ENCODE measurements at regions not wholly inside any gene's neighbourhood (a gene's known extent, or its start where the extent isn't known, plus 50 kb on each side); places are given as distances from the start of the nearest gene placed in this dataset.

DNA sequence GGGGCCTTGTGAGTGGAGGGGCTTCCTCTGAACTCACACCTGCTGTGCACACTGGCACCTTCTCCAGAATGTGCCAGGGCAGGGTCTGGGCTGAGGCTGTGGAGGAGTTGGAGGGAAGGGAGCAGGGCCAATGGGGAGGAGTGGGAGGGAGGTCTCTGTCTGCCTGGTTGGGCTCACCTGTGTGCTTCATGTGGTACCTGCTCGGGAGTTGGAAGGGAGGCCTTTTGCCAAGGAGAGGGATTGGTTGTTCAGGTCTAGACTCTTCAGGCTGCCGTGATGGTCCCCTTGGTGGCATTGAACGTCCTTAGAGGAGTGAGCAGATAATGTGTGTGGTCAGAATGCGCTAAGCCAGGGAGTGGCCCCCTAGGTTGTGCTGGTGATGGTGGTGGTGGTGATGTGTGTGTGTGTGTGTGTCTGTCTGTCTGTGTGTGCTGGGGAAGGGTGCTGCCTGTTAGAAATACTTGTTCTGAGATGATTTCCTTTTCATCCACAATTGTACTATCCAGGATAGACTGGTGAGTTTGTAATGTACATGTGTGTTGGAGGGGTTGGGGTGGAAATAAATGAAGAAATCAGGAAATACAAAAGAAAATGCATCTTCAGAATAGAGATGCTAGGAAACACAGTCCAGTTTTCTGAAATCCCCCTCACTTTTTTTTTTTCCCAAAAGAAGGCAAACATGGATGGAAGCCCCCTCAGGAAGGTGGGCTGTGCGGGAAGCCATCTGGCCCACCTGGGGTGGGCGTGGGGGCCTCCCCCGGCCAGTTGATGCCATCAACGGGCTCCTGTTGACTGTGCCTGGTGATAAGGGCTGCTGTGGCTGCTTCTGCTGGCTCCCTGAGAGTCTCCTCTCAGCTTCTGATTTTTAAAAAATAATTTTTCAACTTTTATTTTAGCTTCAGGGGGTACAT is 140.5 kb upstream of the ZNF536 start:
- CTCF ChIA-PET, result no interaction called here
- Mint-ChIP-seq H3K4me3 (ENCODE audit: unreplicated experiment) (no peak overlapping the region), H3K36me3 (ENCODE audit: insufficient read depth, unreplicated experiment) (no peaks in the 10 kb centered on the region), H3K9me3 (ENCODE audit: unreplicated experiment) (no peaks in the 10 kb centered on the region), H3K27ac (ENCODE audit: unreplicated experiment) (no peak overlapping the region), H3K4me1 (ENCODE audit: low read depth, unreplicated experiment) (peaks cover 6% of the 10 kb centered on the region), H3K27me3 (ENCODE audit: insufficient read depth, unreplicated experiment) (peaks cover 16% of the 10 kb centered on the region)
- Histone ChIP-seq H3K4me1 (peaks cover 5% of the 10 kb centered on the region; the same call in 1 of the 2 replicates), H3K36me3 (ENCODE audit: control insufficient read depth, insufficient read depth, low read length) (no peaks in the 10 kb centered on the region), H3K4me3 (ENCODE audit: low read depth, low read length) (no peak overlapping the region), H3K9me3 (no peaks in the 10 kb centered on the region), H3K27me3 (replicated peaks; ENCODE audit: control insufficient read depth, insufficient read depth, low read length) (no peaks in the 10 kb centered on the region; the same call in 1 of the 2 replicates)
- intact Hi-C loops (cut with micrococcal nuclease; ENCODE audit: unreplicated experiment), result no loop called here
- no TSS peak for BruUV-seq (replicated peaks)
- POLR2A ChIA-PET, result no interaction called here
- DNase-seq, result no peak
- TF ChIP-seq, protein P1, sequence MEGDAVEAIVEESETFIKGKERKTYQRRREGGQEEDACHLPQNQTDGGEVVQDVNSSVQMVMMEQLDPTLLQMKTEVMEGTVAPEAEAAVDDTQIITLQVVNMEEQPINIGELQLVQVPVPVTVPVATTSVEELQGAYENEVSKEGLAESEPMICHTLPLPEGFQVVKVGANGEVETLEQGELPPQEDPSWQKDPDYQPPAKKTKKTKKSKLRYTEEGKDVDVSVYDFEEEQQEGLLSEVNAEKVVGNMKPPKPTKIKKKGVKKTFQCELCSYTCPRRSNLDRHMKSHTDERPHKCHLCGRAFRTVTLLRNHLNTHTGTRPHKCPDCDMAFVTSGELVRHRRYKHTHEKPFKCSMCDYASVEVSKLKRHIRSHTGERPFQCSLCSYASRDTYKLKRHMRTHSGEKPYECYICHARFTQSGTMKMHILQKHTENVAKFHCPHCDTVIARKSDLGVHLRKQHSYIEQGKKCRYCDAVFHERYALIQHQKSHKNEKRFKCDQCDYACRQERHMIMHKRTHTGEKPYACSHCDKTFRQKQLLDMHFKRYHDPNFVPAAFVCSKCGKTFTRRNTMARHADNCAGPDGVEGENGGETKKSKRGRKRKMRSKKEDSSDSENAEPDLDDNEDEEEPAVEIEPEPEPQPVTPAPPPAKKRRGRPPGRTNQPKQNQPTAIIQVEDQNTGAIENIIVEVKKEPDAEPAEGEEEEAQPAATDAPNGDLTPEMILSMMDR (IDR thresholded peaks at IDR 0.05; ENCODE audit: insufficient read depth in 1 of 2, low read depth in 1 of 2, low read length in 1 of 2, severe bottlenecking in 1 of 2, unreplicated experiment in 1 of 2), result no peak

DNA sequence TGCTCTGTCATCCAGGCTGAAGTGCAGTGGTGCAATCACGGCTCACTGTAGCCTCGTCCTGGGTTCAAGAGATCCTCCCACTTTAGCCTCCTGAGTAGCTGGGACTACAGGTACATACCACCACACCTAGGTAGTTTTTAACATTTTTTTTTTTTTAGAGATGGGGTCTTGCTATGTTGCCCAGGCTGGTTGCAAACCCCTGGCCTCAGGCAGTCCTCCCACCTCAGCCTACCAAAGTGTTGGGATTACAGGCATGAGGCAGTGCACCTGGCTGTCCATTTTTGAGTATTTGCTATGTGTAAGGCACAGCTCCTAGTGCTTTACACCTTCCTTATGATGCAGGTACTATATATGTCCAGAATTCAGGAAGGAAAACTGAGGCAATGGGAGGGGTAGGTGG is 138.8 kb upstream of the ZNF536 start:
- Mint-ChIP-seq H3K9me3 (ENCODE audit: unreplicated experiment) (no peaks in the 10 kb centered on the region), H3K27me3 (ENCODE audit: insufficient read depth, unreplicated experiment) (peaks cover 14% of the 10 kb centered on the region), H3K4me1 (ENCODE audit: low read depth, unreplicated experiment) (no peaks in the 10 kb centered on the region), H3K36me3 (ENCODE audit: insufficient read depth, unreplicated experiment) (no peaks in the 10 kb centered on the region), H3K27ac (ENCODE audit: unreplicated experiment) (no peak overlapping the region), H3K4me3 (ENCODE audit: unreplicated experiment) (no peak overlapping the region)
- Histone ChIP-seq H3K4me1 (no peaks in the 10 kb centered on the region), H3K9me3 (no peaks in the 10 kb centered on the region), H3K36me3 (ENCODE audit: control insufficient read depth, insufficient read depth, low read length) (no peaks in the 10 kb centered on the region), H3K4me3 (ENCODE audit: low read depth, low read length) (no peak overlapping the region), H3K27me3 (replicated peaks; ENCODE audit: control insufficient read depth, insufficient read depth, low read length) (no peaks in the 10 kb centered on the region; the same call in 1 of the 2 replicates)
- DNase-seq, result no peak
- TF ChIP-seq, protein P1 (IDR thresholded peaks at IDR 0.05; ENCODE audit: insufficient read depth in 1 of 2, low read depth in 1 of 2, low read length in 1 of 2, severe bottlenecking in 1 of 2, unreplicated experiment in 1 of 2), result no peak
- CTCF ChIA-PET, result no interaction called here
- POLR2A ChIA-PET, result no interaction called here
- intact Hi-C loops (cut with micrococcal nuclease; ENCODE audit: unreplicated experiment), result no loop called here
- BruUV-seq (replicated peaks), result no TSS peak

DNA sequence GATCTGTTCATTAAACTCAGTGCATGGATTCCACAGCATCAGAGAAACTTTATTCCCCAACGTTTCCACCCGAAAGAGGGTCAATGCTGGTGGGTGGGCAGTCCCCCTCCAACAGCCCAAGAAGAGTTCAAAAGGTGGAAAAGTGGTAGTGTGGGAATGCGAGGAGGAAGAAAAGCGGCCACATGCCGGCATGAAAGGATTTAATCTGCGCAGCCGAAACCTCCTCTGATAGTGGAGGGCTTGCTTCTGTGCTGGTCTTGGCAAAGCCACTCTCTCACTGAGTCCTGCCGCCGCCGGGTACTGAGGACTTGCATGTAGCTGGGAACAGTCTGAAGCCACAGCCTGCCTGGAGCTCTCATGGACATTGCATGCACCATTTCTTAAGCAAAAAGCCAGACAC is 136.2 kb upstream of the ZNF536 start:
- no TSS peak for BruUV-seq (replicated peaks)
- H3K9me3 ChIP-seq, result no peaks in the 10 kb centered on the region
- intact Hi-C loops (cut with micrococcal nuclease; ENCODE audit: unreplicated experiment), result no loop called here
- ChIA-PET CTCF (no interaction called here), POLR2A (interaction anchor here (0.6 kb wide), 1 partner anchor 159 kb away, joined by 10 read pairs; no protein-coding TSS in a partner anchor)
- H3K27me3 ChIP-seq (replicated peaks; ENCODE audit: control insufficient read depth, insufficient read depth, low read length), result no peaks in the 10 kb centered on the region; the same call in 1 of the 2 replicates
- Mint-ChIP-seq H3K27me3 (ENCODE audit: insufficient read depth, unreplicated experiment) (peaks cover 17% of the 10 kb centered on the region), H3K36me3 (ENCODE audit: insufficient read depth, unreplicated experiment) (no peaks in the 10 kb centered on the region), H3K4me1 (ENCODE audit: low read depth, unreplicated experiment) (no peaks in the 10 kb centered on the region), H3K9me3 (ENCODE audit: unreplicated experiment) (no peaks in the 10 kb centered on the region), H3K27ac (ENCODE audit: unreplicated experiment) (no peak overlapping the region), H3K4me3 (ENCODE audit: unreplicated experiment) (no peak overlapping the region)
- no peak for DNase-seq
- no peak overlapping the region for H3K4me3 ChIP-seq (ENCODE audit: low read depth, low read length)
- TF ChIP-seq, protein P1 (IDR thresholded peaks at IDR 0.05; ENCODE audit: insufficient read depth in 1 of 2, low read depth in 1 of 2, low read length in 1 of 2, severe bottlenecking in 1 of 2, unreplicated experiment in 1 of 2), result no peak
- no peaks in the 10 kb centered on the region for H3K36me3 ChIP-seq (ENCODE audit: control insufficient read depth, insufficient read depth, low read length)
- no peaks in the 10 kb centered on the region for H3K4me1 ChIP-seq
